GM18505 (cell line): ENCODE measurements at regions not wholly inside any gene's neighbourhood (a gene's known extent, or its start where the extent isn't known, plus 50 kb on each side); places are given as distances from the start of the nearest gene placed in this dataset.
"Not testable (repeated sequence)": the region's sequence is repeated elsewhere in the genome, so short reads cannot be mapped to it uniquely, and the experiment has no call there.

Experiments
- ATAC-seq: cut with Tn5 transposase; IDR thresholded peaks from one replicate; pipeline ENCODE4 v1.9.1; 2021; ENCODE audit not compliant: unreplicated experiment
- POLR2A ChIP-seq: IDR thresholded peaks from 4 replicates; pipeline ENCODE4 v1.6.1; 2011; ENCODE audit warnings: borderline replicate concordance; ENCODE audit not compliant: insufficient read depth, insufficient read length; ENCODE audit errors: extremely low read depth

GRCh38 chr19:32070101-32070500 is 275.3 kb upstream of the ZNF507 start:
- no peak for ATAC-seq
- TF ChIP-seq POLR2A: no peak

- no peak for ATAC-seq
- no peak for TF ChIP-seq POLR2A
Measured at GRCh38 chr19:32082028-32082427, 263.4 kb upstream of the ZNF507 start.

GRCh38 chr19:32084756-32085363 is 260.6 kb upstream of the ZNF507 start:
- not testable (repeated sequence) for ATAC-seq

GRCh38 chr19:32091241-32091640 is 254.2 kb upstream of the ZNF507 start:
- ATAC-seq: no peak
- TF ChIP-seq POLR2A: no peak

GRCh38 chr19:32097011-32097410 is 248.4 kb upstream of the ZNF507 start:
- TF ChIP-seq POLR2A: no peak
- ATAC-seq: no peak

GRCh38 chr19:32097620-32098019 is 247.8 kb upstream of the ZNF507 start:
- ATAC-seq: no peak
- no peak for TF ChIP-seq POLR2A

- TF ChIP-seq POLR2A: no peak
- no peak for ATAC-seq
Measured at GRCh38 chr19:32098968-32099367, 246.4 kb upstream of the ZNF507 start.

- no peak for TF ChIP-seq POLR2A
- no peak for ATAC-seq
Measured at GRCh38 chr19:32101206-32101605, 244.2 kb upstream of the ZNF507 start.

- TF ChIP-seq POLR2A: no peak
Measured at GRCh38 chr19:32103541-32103940, 241.9 kb upstream of the ZNF507 start.

GRCh38 chr19:32104153-32104849 is 241.1 kb upstream of the ZNF507 start:
- no peak for TF ChIP-seq POLR2A
- no peak for ATAC-seq

More at GRCh38 chr19:32103541-32103940, 241.9 kb upstream of the ZNF507 start:
- ATAC-seq: no peak

GRCh38 chr19:32104850-32105235 is 240.6 kb upstream of the ZNF507 start:
- TF ChIP-seq POLR2A: no peak
- ATAC-seq: no peak

GRCh38 chr19:32105527-32106310 is 239.7 kb upstream of the ZNF507 start:
- no peak for ATAC-seq
- TF ChIP-seq POLR2A: no peak

- ATAC-seq: no peak
- no peak for TF ChIP-seq POLR2A
Measured at GRCh38 chr19:32122258-32122657, 223.2 kb upstream of the ZNF507 start.

GRCh38 chr19:32123355-32123940 is 222.0 kb upstream of the ZNF507 start:
- no peak for ATAC-seq
- no peak for TF ChIP-seq POLR2A

- no peak for TF ChIP-seq POLR2A
- ATAC-seq: no peak
Measured at GRCh38 chr19:32124585-32124984, 220.8 kb upstream of the ZNF507 start.
